GM12873 (cell line): ENCODE measurements at regions not wholly inside any gene's neighbourhood (a gene's known extent, or its start where the extent isn't known, plus 50 kb on each side); places are given as distances from the start of the nearest gene placed in this dataset.

Experiments used
- TF ChIP-seq, protein P1 (sequence below): IDR thresholded peaks from 2 replicates; pipeline ENCODE4 v1.5.1; 2012; ENCODE audit warnings: low read depth, mild to moderate bottlenecking, moderate library complexity, low read length, control low read depth; ENCODE audit not compliant: insufficient read depth; ENCODE audit errors: missing control alignments

DNA sequence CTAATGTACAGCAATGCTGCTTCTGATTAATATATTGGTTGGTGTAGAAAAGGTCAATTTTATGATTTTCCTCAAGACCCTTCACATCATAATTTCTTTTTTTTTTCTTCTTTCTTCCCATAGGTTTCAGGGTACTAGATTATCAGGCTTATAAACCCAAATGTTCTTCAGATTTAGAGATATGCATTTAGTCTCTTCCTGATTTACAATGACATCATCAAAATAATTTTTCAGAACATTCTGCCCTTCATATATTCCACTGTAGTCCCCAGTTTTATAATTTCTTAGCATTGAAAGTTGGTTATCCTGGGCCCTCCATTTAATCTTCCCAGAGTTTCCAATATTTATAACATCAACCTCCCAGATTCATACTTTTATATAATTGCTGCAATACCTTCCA is 226.7 kb upstream of the LRFN5 start:
- TF ChIP-seq, protein P1, sequence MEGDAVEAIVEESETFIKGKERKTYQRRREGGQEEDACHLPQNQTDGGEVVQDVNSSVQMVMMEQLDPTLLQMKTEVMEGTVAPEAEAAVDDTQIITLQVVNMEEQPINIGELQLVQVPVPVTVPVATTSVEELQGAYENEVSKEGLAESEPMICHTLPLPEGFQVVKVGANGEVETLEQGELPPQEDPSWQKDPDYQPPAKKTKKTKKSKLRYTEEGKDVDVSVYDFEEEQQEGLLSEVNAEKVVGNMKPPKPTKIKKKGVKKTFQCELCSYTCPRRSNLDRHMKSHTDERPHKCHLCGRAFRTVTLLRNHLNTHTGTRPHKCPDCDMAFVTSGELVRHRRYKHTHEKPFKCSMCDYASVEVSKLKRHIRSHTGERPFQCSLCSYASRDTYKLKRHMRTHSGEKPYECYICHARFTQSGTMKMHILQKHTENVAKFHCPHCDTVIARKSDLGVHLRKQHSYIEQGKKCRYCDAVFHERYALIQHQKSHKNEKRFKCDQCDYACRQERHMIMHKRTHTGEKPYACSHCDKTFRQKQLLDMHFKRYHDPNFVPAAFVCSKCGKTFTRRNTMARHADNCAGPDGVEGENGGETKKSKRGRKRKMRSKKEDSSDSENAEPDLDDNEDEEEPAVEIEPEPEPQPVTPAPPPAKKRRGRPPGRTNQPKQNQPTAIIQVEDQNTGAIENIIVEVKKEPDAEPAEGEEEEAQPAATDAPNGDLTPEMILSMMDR: no peak

DNA sequence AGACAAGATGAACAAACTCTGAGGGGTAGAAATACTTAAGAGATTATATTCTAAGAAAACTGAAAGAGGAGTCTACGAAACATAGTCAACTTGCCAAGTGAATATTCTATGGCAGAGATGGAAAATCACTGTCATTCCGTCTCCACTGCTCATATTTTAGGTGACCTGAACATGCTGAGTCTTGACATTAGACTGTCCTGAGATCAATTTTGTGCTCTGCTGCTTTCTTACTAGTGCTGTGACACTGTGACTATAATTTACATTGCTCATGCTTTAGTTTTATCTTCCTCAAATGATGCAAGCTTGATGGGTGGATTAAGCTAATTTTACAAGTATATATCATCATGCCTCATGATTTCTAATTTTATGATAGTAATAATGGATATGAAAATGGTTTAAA is 228.2 kb upstream of the LRFN5 start:
- TF ChIP-seq, protein P1: no peak

DNA sequence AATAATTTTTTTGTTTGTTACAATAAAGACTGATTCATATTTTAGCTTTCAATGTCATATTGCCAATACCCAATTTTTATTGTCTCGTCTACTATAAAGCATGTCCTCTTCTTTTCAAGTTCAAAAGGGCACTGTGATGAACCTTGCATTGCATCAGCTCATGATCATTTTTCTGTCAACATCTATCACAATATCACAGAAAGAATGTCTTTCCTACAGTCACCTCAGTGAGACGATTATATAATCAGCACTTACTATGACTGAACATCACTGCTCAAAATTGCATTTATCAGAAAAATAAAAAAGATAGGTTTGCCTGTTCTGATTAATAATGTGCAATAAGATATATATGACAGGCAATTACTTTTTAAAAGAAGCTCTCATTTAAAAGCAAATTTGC is 228.7 kb upstream of the LRFN5 start:
- TF ChIP-seq, protein P1: no peak

DNA sequence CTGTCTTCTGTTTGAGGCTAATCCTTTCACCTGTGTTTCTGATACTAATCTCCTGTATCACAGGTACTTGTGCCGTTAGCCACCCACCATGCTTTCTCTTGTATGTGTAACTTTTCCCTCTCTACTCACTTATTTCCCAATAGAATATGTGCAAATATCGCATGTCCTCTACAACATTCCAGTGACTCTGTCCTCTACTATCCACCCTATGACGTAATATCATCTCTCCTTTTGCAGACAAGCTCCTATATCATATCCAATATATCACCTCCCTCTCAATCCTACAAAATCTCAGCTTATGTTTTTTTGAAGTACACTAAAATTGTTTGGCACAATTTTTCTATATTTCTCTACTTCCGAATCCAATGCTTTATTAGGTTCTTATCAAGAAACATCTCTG is 232.6 kb upstream of the LRFN5 start:
- TF ChIP-seq, protein P1: no peak

DNA sequence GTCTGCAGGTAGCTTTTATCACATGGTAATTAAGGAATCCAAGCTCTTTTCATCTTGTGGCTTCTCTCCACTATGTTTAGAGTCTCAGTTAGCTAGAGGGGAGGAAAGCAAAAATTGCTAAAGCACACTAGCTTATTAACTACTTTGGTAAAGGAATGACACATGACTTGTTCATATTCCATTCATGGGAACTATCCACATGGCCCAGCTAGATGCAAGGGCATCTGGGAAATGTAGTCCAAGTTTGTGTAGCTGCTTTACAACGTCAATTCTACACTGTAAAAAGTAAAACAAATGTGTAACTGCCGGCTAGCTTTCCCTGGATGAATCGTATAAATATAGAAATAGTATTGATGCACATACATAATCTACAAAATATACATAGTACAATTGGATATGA is 244.5 kb upstream of the LRFN5 start:
- TF ChIP-seq, protein P1: no peak

DNA sequence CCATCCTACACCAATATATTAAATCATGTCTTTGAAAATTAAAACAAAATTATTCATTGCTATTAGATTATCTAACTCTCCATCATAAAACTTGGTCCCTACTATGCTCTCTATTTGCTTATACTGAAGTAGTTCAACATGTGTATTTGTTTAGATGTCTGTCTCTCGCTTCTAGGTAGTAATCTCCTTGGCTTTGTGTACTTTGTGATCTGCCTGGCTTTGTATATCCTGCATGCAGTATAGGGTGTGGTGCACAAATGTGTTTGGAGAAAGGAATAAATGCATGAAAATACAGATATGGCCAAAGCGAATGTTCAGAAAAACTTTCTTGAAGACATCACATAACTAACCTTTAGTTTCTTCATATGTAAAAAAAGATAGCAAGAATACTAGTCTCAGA is 246.6 kb upstream of the LRFN5 start:
- TF ChIP-seq, protein P1: no peak

DNA sequence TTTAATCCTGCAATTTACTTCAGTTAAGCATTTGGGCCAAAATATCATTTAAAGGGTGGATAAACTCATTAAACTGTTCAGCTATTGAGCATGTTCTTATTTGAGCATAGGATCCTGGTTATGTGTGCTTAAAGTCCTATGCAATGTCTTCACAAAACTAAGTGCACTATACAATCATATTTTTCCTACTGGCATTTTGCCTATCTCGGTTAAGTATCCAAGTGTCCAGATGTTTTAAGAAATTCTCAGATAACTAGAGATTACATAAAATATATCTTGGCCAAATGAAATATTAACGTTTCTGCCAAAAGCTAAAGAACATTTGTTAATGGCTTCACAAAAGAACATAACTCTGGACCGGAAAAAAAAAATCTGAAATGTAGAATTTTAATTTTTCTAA is 250.8 kb upstream of the LRFN5 start:
- TF ChIP-seq, protein P1: no peak
